ENCODE measurements at regions not wholly inside any gene's neighbourhood (a gene's known extent, or its start where the extent isn't known, plus 50 kb on each side); places are given as distances from the start of the nearest gene placed in this dataset.

- no peaks in the 10 kb centered on the region for H3K9me3 ChIP-seq (replicated peaks)
- no peaks in the 10 kb centered on the region for H3K36me3 ChIP-seq
- no peaks in the 10 kb centered on the region for H3K27me3 ChIP-seq (ENCODE audit: low read depth)
- no peak overlapping the region for H3K4me3 ChIP-seq
- no peak for TF ChIP-seq CTCF (IDR thresholded peaks at IDR 0.05; ENCODE audit: borderline replicate concordance)
- no peak overlapping the region for H3K27ac ChIP-seq (replicated peaks)
- no peak for DNase-seq
- intact Hi-C loops (cut with micrococcal nuclease) = no loop called here
- H3K4me1 ChIP-seq = peaks cover 44% of the 10 kb centered on the region
These were observed 181.6 kb upstream of the LEF1 start for GRCh38 chr4:108350332-108350731.

GRCh38 chr4:108346818-108347210 is 178.1 kb upstream of the LEF1 start:
- Histone ChIP-seq H3K36me3 (no peaks in the 10 kb centered on the region), H3K27ac (replicated peaks) (no peak overlapping the region), H3K27me3 (ENCODE audit: low read depth) (no peaks in the 10 kb centered on the region), H3K4me3 (no peak overlapping the region), H3K4me1 (peaks cover 13% of the 10 kb centered on the region), H3K9me3 (replicated peaks) (no peaks in the 10 kb centered on the region)
- intact Hi-C loops (cut with micrococcal nuclease) = no loop called here
- TF ChIP-seq CTCF (IDR thresholded peaks at IDR 0.05; ENCODE audit: borderline replicate concordance) = no peak
- no peak for DNase-seq

GRCh38 chr4:108345862-108346817 is 177.4 kb upstream of the LEF1 start:
- H3K4me3 ChIP-seq = no peak overlapping the region

GRCh38 chr4:108342325-108342970 is 173.7 kb upstream of the LEF1 start:
- Histone ChIP-seq H3K4me3 (no peak overlapping the region), H3K27ac (replicated peaks) (no peak overlapping the region), H3K36me3 (no peaks in the 10 kb centered on the region), H3K9me3 (replicated peaks) (no peaks in the 10 kb centered on the region), H3K27me3 (ENCODE audit: low read depth) (no peaks in the 10 kb centered on the region), H3K4me1 (peaks cover 16% of the 10 kb centered on the region)
- intact Hi-C loops (cut with micrococcal nuclease) = no loop called here
- DNase-seq = no peak
- no peak for TF ChIP-seq CTCF (IDR thresholded peaks at IDR 0.05; ENCODE audit: borderline replicate concordance)

More at GRCh38 chr4:108345862-108346817, 177.4 kb upstream of the LEF1 start:
- Histone ChIP-seq H3K27me3 (ENCODE audit: low read depth) (no peaks in the 10 kb centered on the region), H3K9me3 (replicated peaks) (no peaks in the 10 kb centered on the region), H3K36me3 (no peaks in the 10 kb centered on the region), H3K27ac (replicated peaks) (no peak overlapping the region), H3K4me1 (peaks cover 7% of the 10 kb centered on the region)
- no peak for DNase-seq
- intact Hi-C loops (cut with micrococcal nuclease) = no loop called here
- TF ChIP-seq CTCF (IDR thresholded peaks at IDR 0.05; ENCODE audit: borderline replicate concordance) = no peak

DNA sequence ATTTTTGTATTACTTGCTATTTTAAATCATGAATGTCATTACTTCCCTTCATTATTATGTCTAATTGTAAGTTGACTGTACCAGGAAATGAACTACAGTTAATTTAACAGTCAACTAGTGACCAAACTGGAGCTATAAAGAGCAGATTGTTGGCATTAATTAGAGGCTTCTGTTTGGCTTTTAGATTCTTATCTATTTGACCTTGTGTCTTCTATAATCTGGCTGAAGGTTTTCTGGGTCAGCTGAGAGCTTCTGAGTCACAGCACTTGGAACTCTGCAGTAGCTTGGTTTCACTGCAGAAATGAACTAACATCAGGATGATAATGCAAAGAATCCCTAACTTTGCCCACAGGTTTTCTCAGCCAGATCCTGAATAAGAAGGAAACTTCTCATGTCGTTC is 169.2 kb upstream of the LEF1 start:
- DNase-seq = no peak
- no peak for TF ChIP-seq CTCF (IDR thresholded peaks at IDR 0.05; ENCODE audit: borderline replicate concordance)
- Histone ChIP-seq H3K36me3 (no peaks in the 10 kb centered on the region), H3K9me3 (replicated peaks) (no peaks in the 10 kb centered on the region), H3K4me3 (no peak overlapping the region), H3K27me3 (ENCODE audit: low read depth) (no peaks in the 10 kb centered on the region), H3K4me1 (peaks cover 16% of the 10 kb centered on the region), H3K27ac (replicated peaks) (no peak overlapping the region)
- intact Hi-C loops (cut with micrococcal nuclease) = no loop called here

Measured in left ventricle myocardium inferior (tissue), 1 donor.